ENCODE measurements at regions not wholly inside any gene's neighbourhood (a gene's known extent, or its start where the extent isn't known, plus 50 kb on each side); places are given as distances from the start of the nearest gene placed in this dataset.
"Not testable (repeated sequence)": the region's sequence is repeated elsewhere in the genome, so short reads cannot be mapped to it uniquely, and the experiment has no call there.

GRCh38 chr18:41072946-41073345 is 882.1 kb upstream of the PIK3C3 start:
- POLR2A ChIA-PET = no interaction called here
- no peaks in the 10 kb centered on the region for H3K9me3 Mint-ChIP-seq (ENCODE audit: insufficient read depth)
- no peaks in the 10 kb centered on the region for H3K36me3 Mint-ChIP-seq (ENCODE audit: low read depth)
- DNase-seq = no peak
- H3K4me1 Mint-ChIP-seq (ENCODE audit: low read depth) = no peaks in the 10 kb centered on the region
- CTCF ChIA-PET = no interaction called here
- no peak for ATAC-seq
- no peak overlapping the region for H3K4me3 Mint-ChIP-seq
- H3K27me3 Mint-ChIP-seq (ENCODE audit: low read depth) = no peaks in the 10 kb centered on the region
- H3K27ac Mint-ChIP-seq = no peak overlapping the region

- ChIA-PET POLR2A (no interaction called here), CTCF (no interaction called here)
- H3K4me1 Mint-ChIP-seq (ENCODE audit: low read depth) = no peaks in the 10 kb centered on the region
These were observed 883.2 kb upstream of the PIK3C3 start for GRCh38 chr18:41071826-41072225.

DNA sequence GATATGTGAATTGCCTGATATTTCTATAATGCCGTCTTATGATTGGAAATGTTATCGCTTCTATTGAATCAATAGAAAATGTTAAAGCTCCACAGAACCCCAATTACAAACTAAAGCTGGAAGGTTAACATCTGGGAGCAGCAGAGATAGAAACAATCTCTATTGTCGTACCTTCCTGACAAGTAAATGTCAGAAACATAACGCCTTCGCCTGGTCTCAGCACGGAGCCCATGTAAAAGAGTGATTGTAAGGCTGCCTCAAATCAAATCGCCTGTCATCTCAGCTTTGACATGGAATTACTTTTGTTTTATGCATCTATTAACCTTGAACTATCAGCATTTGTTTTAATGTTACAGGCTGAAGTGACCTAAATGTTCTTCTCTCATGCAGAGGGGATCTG is 885.9 kb upstream of the PIK3C3 start:
- POLR2A ChIA-PET = no interaction called here
- DNase-seq (no peak), ATAC-seq (no peak)
- CTCF ChIA-PET = no interaction called here
- H3K27me3 Mint-ChIP-seq (ENCODE audit: low read depth) = no peaks in the 10 kb centered on the region
- H3K27ac Mint-ChIP-seq = no peak overlapping the region
- no peak overlapping the region for H3K4me3 Mint-ChIP-seq
- no peaks in the 10 kb centered on the region for H3K9me3 Mint-ChIP-seq (ENCODE audit: insufficient read depth)
- H3K4me1 Mint-ChIP-seq (ENCODE audit: low read depth) = no peaks in the 10 kb centered on the region
- H3K36me3 Mint-ChIP-seq (ENCODE audit: low read depth) = no peaks in the 10 kb centered on the region

More at GRCh38 chr18:41071826-41072225, 883.2 kb upstream of the PIK3C3 start:
- ATAC-seq (no peak), DNase-seq (no peak)
- H3K4me3 Mint-ChIP-seq = no peak overlapping the region
- H3K9me3 Mint-ChIP-seq (ENCODE audit: insufficient read depth) = no peaks in the 10 kb centered on the region
- H3K36me3 Mint-ChIP-seq (ENCODE audit: low read depth) = no peaks in the 10 kb centered on the region
- H3K27ac Mint-ChIP-seq = no peak overlapping the region
- no peaks in the 10 kb centered on the region for H3K27me3 Mint-ChIP-seq (ENCODE audit: low read depth)

DNA sequence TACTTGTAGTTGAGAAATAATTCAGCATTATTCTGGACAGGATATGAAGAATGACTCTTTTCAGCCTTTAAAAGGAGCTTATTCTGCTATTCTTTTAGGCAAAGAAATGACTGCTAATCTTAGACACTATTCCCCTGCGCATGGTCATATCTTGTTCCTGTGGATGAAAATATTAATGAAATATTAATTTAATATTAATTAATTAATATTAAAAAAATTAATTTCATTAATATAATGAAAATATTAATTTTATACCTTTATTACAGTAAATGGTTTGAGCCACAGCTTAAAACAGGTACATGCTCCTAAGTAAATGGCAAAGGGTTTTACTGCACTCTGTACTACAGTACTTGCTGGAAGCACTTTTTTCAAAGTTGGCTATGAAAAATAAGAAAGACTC is 890.1 kb upstream of the PIK3C3 start:
- Mint-ChIP-seq H3K4me3 (no peak overlapping the region), H3K9me3 (ENCODE audit: insufficient read depth) (no peaks in the 10 kb centered on the region)
- no peak for ATAC-seq

GRCh38 chr18:41060967-41061366 is 894.1 kb upstream of the PIK3C3 start:
- no peaks in the 10 kb centered on the region for H3K4me1 Mint-ChIP-seq (ENCODE audit: low read depth)
- H3K4me3 Mint-ChIP-seq = no peak overlapping the region
- no peaks in the 10 kb centered on the region for H3K9me3 Mint-ChIP-seq (ENCODE audit: insufficient read depth)
- DNase-seq (no peak), ATAC-seq (no peak)
- H3K27me3 Mint-ChIP-seq (ENCODE audit: low read depth) = no peaks in the 10 kb centered on the region
- ChIA-PET CTCF (no interaction called here), POLR2A (no interaction called here)
- no peaks in the 10 kb centered on the region for H3K36me3 Mint-ChIP-seq (ENCODE audit: low read depth)
- no peak overlapping the region for H3K27ac Mint-ChIP-seq

More for the DNA sequence above, 890.1 kb upstream of the PIK3C3 start:
- DNase-seq = no peak
- POLR2A ChIA-PET = no interaction called here
- Mint-ChIP-seq H3K27ac (no peak overlapping the region), H3K27me3 (ENCODE audit: low read depth) (no peaks in the 10 kb centered on the region), H3K36me3 (ENCODE audit: low read depth) (no peaks in the 10 kb centered on the region), H3K4me1 (ENCODE audit: low read depth) (no peaks in the 10 kb centered on the region)
- CTCF ChIA-PET = no interaction called here

GRCh38 chr18:41059126-41059415 is 896.0 kb upstream of the PIK3C3 start:
- Mint-ChIP-seq H3K36me3 (ENCODE audit: low read depth) (no peaks in the 10 kb centered on the region), H3K4me1 (ENCODE audit: low read depth) (no peaks in the 10 kb centered on the region), H3K4me3 (no peak overlapping the region), H3K27ac (no peak overlapping the region), H3K9me3 (ENCODE audit: insufficient read depth) (no peaks in the 10 kb centered on the region), H3K27me3 (ENCODE audit: low read depth) (no peaks in the 10 kb centered on the region)
- CTCF ChIA-PET = no interaction called here
- POLR2A ChIA-PET = no interaction called here
- ATAC-seq = no peak
- DNase-seq = no peak

DNA sequence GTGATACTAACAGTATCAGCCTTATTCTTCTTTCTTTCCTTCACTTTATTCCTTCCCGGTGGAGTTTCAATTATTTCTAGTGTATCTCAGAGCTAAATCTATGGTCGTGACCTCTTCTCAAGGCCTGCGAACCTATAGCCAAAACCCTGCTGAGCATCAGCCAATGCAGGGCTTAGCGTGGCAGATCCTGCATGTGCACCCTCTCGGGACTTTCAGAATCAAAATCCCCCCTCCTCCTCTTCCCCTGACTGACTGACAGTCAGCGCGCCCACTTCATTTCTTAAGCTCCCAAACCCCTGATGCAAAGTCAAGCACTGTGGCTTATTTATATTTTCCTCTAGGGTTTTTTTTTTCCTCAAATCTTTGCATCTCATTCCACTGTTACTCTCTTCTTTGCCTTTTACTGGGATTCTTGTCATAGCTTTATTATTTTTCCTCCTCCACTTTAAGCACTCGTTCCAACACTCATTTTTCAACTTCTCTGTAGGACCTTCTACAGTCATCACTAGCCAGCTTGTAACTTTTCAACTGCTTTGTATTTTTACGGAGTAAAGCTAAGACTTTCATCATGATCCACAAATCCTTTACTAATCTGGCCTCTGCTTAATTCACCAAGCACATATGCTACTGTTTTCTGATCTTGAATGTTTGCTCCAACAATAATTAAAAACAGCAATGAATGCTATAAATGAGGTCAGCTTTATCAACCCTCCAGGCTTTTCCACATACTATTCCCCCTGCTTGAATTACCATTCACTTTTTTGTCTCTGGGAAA is 896.5 kb upstream of the PIK3C3 start:
- Mint-ChIP-seq H3K9me3 (ENCODE audit: insufficient read depth) (no peaks in the 10 kb centered on the region), H3K27ac (no peak overlapping the region), H3K27me3 (ENCODE audit: low read depth) (no peaks in the 10 kb centered on the region), H3K4me3 (no peak overlapping the region), H3K4me1 (ENCODE audit: low read depth) (no peaks in the 10 kb centered on the region), H3K36me3 (ENCODE audit: low read depth) (no peaks in the 10 kb centered on the region)
- DNase-seq = no peak
- CTCF ChIA-PET = no interaction called here
- no peak for ATAC-seq
- POLR2A ChIA-PET = no interaction called here

GRCh38 chr18:41052625-41053024 is 902.4 kb upstream of the PIK3C3 start:
- Mint-ChIP-seq H3K27me3 (ENCODE audit: low read depth) (no peaks in the 10 kb centered on the region), H3K4me3 (no peak overlapping the region), H3K9me3 (ENCODE audit: insufficient read depth) (peaks cover 7% of the 10 kb centered on the region), H3K27ac (no peak overlapping the region), H3K4me1 (ENCODE audit: low read depth) (no peaks in the 10 kb centered on the region), H3K36me3 (ENCODE audit: low read depth) (no peaks in the 10 kb centered on the region)
- ChIA-PET CTCF (no interaction called here), POLR2A (no interaction called here)
- no peak for DNase-seq
- no peak for ATAC-seq

DNA sequence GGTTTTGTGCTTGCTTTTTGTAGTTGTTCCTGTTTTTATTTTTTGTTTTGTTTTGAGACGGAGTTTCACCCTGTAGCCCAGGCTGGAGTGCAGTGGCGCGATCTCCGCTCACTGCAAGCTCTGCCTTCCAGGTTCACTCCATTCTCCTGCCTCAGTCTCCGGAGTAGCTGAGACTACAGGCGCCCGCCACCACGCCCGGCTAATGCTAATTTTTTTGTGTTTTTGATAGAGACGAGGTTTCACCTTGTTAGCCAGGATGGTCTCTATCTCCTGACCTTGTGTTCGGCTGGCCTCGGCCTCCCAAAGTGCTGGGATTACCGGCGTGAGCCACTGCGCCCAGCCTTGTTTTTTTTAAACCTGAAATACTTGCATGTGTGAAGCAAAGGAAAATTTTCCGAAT is 908.8 kb upstream of the PIK3C3 start:
- H3K27ac Mint-ChIP-seq; H3K4me3 Mint-ChIP-seq; DNase-seq; H3K4me1 Mint-ChIP-seq (ENCODE audit: low read depth); POLR2A ChIA-PET; CTCF ChIA-PET; H3K36me3 Mint-ChIP-seq (ENCODE audit: low read depth); ATAC-seq; H3K27me3 Mint-ChIP-seq (ENCODE audit: low read depth): not testable (repeated sequence)
- peaks cover 17% of the 10 kb centered on the region for H3K9me3 Mint-ChIP-seq (ENCODE audit: insufficient read depth)

- Mint-ChIP-seq H3K27me3 (ENCODE audit: low read depth) (no peaks in the 10 kb centered on the region), H3K36me3 (ENCODE audit: low read depth) (no peaks in the 10 kb centered on the region), H3K9me3 (ENCODE audit: insufficient read depth) (peaks cover 17% of the 10 kb centered on the region), H3K4me3 (no peak overlapping the region), H3K27ac (no peak overlapping the region), H3K4me1 (ENCODE audit: low read depth) (no peaks in the 10 kb centered on the region)
- ATAC-seq (no peak), DNase-seq (no peak)
- ChIA-PET CTCF (no interaction called here), POLR2A (no interaction called here)
These were observed 911.2 kb upstream of the PIK3C3 start for GRCh38 chr18:41043876-41044275.

DNA sequence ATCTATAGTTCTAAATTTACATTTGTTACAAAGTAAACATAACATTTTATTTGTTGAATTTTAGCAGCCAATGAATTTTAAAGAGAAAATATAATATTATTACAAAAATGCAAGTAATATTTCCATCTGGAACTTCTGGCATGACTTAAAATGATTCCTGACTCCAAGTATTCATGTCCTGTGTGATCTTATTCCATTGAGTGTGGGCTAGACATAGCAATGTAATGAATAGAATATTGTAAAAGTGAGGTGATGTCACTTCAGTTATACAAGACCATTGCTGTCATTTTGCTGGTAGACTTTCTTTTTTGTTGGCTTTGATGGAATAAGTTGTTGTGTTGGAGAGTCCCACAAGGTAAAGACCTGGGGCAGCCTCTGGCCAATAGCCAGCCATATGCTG is 912.2 kb upstream of the PIK3C3 start:
- Mint-ChIP-seq H3K4me3 (no peak overlapping the region), H3K4me1 (ENCODE audit: low read depth) (no peaks in the 10 kb centered on the region), H3K27me3 (ENCODE audit: low read depth) (no peaks in the 10 kb centered on the region), H3K36me3 (ENCODE audit: low read depth) (no peaks in the 10 kb centered on the region), H3K27ac (no peak overlapping the region), H3K9me3 (ENCODE audit: insufficient read depth) (peaks cover 13% of the 10 kb centered on the region)
- no peak for DNase-seq
- CTCF ChIA-PET = no interaction called here
- ATAC-seq = no peak
- POLR2A ChIA-PET = no interaction called here

GRCh38 chr18:41038071-41038470 is 917.0 kb upstream of the PIK3C3 start:
- H3K4me3 Mint-ChIP-seq = no peak overlapping the region
- DNase-seq = no peak
- no peaks in the 10 kb centered on the region for H3K4me1 Mint-ChIP-seq (ENCODE audit: low read depth)
- ChIA-PET POLR2A (no interaction called here), CTCF (no interaction called here)
- H3K36me3 Mint-ChIP-seq (ENCODE audit: low read depth) = no peaks in the 10 kb centered on the region
- H3K9me3 Mint-ChIP-seq (ENCODE audit: insufficient read depth) = peaks cover 11% of the 10 kb centered on the region
- H3K27me3 Mint-ChIP-seq (ENCODE audit: low read depth) = no peaks in the 10 kb centered on the region
- ATAC-seq = no peak
- H3K27ac Mint-ChIP-seq = no peak overlapping the region

- Mint-ChIP-seq H3K27me3 (ENCODE audit: low read depth) (no peaks in the 10 kb centered on the region), H3K4me1 (ENCODE audit: low read depth) (no peaks in the 10 kb centered on the region), H3K36me3 (ENCODE audit: low read depth) (no peaks in the 10 kb centered on the region), H3K9me3 (ENCODE audit: insufficient read depth) (peaks cover 9% of the 10 kb centered on the region), H3K27ac (no peak overlapping the region), H3K4me3 (no peak overlapping the region)
- ATAC-seq = no peak
- ChIA-PET CTCF (no interaction called here), POLR2A (no interaction called here)
- no peak for DNase-seq
These were observed 918.7 kb upstream of the PIK3C3 start for GRCh38 chr18:41036346-41036745.
